ENCODE measurements at regions not wholly inside any gene's neighbourhood (a gene's known extent, or its start where the extent isn't known, plus 50 kb on each side); places are given as distances from the start of the nearest gene placed in this dataset.

DNA sequence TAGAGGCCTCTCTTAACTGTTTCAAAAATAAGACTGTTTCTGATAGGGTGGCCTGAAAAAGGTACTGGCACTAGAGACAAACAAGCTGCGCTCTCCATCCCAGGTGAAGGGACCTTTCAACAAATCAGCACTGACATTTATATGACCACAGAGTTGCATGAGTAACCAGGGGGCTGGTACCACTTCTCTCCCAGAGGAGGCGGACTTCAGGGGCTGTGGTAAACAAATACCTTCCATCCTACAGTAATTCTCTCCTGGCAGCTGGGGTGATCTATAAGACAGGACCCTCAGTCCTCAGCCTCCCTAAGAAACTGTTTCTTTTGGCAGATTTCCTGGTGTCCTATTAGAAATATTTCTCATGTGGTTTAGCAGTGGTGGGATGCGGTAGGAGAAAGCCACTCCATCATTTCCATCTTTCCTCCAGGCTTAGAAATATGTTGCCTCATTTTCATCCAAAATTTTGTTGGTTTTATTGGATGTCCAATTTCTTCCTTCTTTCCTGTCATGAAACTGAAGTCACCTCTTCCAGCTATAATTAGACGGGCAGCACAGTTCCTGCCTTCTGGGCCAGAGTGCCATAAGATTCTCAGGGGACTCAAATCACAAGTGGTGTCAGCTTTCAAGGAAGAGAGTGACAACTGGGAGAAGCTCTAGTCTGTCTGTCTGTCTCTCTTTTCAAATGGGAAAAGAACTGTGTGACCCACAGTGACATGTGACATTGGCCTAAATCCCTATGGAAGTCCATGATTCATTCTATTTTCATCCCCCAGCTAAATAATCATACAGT is 96.4 kb downstream of the CYRIA start:
- Histone ChIP-seq H3K9me3 (ENCODE audit: control insufficient read depth in 2 of 2, insufficient read depth in 1 of 2, low read depth in 1 of 2, low read length in 1 of 2) (no peaks in the 10 kb centered on the region), H3K4me3 (ENCODE audit: low read depth in 1 of 2, low read length in 2 of 2) (no peak overlapping the region), H3K4me1 (ENCODE audit: control insufficient read depth in 2 of 2, insufficient read depth in 2 of 2, low read length in 1 of 2) (no peaks in the 10 kb centered on the region), H3K36me3 (ENCODE audit: control insufficient read depth in 2 of 2, insufficient read depth in 2 of 2, low read length in 1 of 2) (peaks cover 0 to 2% of the 10 kb centered on the region in 2 donors), H3K27ac (ENCODE audit: low read depth in 2 of 2, low read length in 1 of 2) (no peak overlapping the region), H3K27me3 (ENCODE audit: control insufficient read depth in 1 of 2, insufficient read depth in 2 of 2, low read length in 2 of 2) (no peaks in the 10 kb centered on the region)
- WGBS, 2 donors: 90 to 91% methylated on average over 4 of the region's 4 CpGs

GRCh38 chr2:16566701-16567100 is 98.9 kb downstream of the CYRIA start:
- Histone ChIP-seq H3K27ac (ENCODE audit: low read depth in 2 of 2, low read length in 1 of 2) (no peak overlapping the region), H3K27me3 (ENCODE audit: control insufficient read depth in 1 of 2, insufficient read depth in 2 of 2, low read length in 2 of 2) (no peaks in the 10 kb centered on the region), H3K4me3 (ENCODE audit: low read depth in 1 of 2, low read length in 2 of 2) (no peak overlapping the region), H3K9me3 (ENCODE audit: control insufficient read depth in 2 of 2, insufficient read depth in 1 of 2, low read depth in 1 of 2, low read length in 1 of 2) (no peaks in the 10 kb centered on the region), H3K36me3 (ENCODE audit: control insufficient read depth in 2 of 2, insufficient read depth in 2 of 2, low read length in 1 of 2) (peaks cover 0 to 2% of the 10 kb centered on the region in 2 donors), H3K4me1 (ENCODE audit: control insufficient read depth in 2 of 2, insufficient read depth in 2 of 2, low read length in 1 of 2) (no peaks in the 10 kb centered on the region)
- WGBS, 2 donors: 62 to 78% methylated on average over 4 of the region's 4 CpGs

- H3K9me3 ChIP-seq (ENCODE audit: control insufficient read depth in 2 of 2, insufficient read depth in 1 of 2, low read depth in 1 of 2, low read length in 1 of 2): no peaks in the 10 kb centered on the region
- H3K27me3 ChIP-seq (ENCODE audit: control insufficient read depth in 1 of 2, insufficient read depth in 2 of 2, low read length in 2 of 2): no peaks in the 10 kb centered on the region
- no peaks in the 10 kb centered on the region for H3K4me1 ChIP-seq (ENCODE audit: control insufficient read depth in 2 of 2, insufficient read depth in 2 of 2, low read length in 1 of 2)
- H3K36me3 ChIP-seq (ENCODE audit: control insufficient read depth in 2 of 2, insufficient read depth in 2 of 2, low read length in 1 of 2): peaks cover 0 to 2% of the 10 kb centered on the region in 2 donors
- WGBS, 2 donors: 90% methylated on average over 8 of the region's 8 CpGs
- H3K4me3 ChIP-seq (ENCODE audit: low read depth in 1 of 2, low read length in 2 of 2): no peak overlapping the region
- H3K27ac ChIP-seq (ENCODE audit: low read depth in 2 of 2, low read length in 1 of 2): no peak overlapping the region
Observed at GRCh38 chr2:16565481-16565880, 100.2 kb downstream of the CYRIA start.

DNA sequence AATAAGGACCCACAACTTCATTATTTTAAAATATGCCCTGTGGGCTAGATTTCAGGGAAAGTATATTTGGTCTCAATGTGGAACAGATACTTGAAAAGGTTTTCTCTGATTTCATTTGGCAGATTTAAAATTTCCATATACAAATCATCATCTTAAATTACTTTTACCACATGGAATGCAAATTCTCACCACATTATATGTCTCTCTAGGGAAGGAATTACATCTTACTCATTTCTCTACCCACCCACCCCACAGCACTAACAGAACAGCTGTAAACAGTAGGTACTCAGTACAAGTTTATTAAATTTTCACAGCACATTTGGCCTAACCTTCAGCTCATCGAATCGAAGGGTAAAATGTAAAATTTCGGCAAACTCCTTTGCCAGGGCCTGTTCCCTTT is 104.0 kb downstream of the CYRIA start:
- no peak overlapping the region for H3K27ac ChIP-seq (ENCODE audit: low read depth in 2 of 2, low read length in 1 of 2)
- H3K4me3 ChIP-seq (ENCODE audit: low read depth in 1 of 2, low read length in 2 of 2): no peak overlapping the region
- 91 to 94% methylated on average over 3 of the region's 3 CpGs for WGBS, 2 donors
- H3K9me3 ChIP-seq (ENCODE audit: control insufficient read depth in 2 of 2, insufficient read depth in 1 of 2, low read depth in 1 of 2, low read length in 1 of 2): no peaks in the 10 kb centered on the region
- H3K4me1 ChIP-seq (ENCODE audit: control insufficient read depth in 2 of 2, insufficient read depth in 2 of 2, low read length in 1 of 2): no peaks in the 10 kb centered on the region
- no peaks in the 10 kb centered on the region for H3K27me3 ChIP-seq (ENCODE audit: control insufficient read depth in 1 of 2, insufficient read depth in 2 of 2, low read length in 2 of 2)
- H3K36me3 ChIP-seq (ENCODE audit: control insufficient read depth in 2 of 2, insufficient read depth in 2 of 2, low read length in 1 of 2): peaks cover 0 to 4% of the 10 kb centered on the region in 2 donors

GRCh38 chr2:16561251-16561650 is 104.4 kb downstream of the CYRIA start:
- 81 to 86% methylated on average over 6 of the region's 6 CpGs for WGBS, 2 donors
- Histone ChIP-seq H3K4me1 (ENCODE audit: control insufficient read depth in 2 of 2, insufficient read depth in 2 of 2, low read length in 1 of 2) (no peaks in the 10 kb centered on the region), H3K27ac (ENCODE audit: low read depth in 2 of 2, low read length in 1 of 2) (no peak overlapping the region), H3K4me3 (ENCODE audit: low read depth in 1 of 2, low read length in 2 of 2) (no peak overlapping the region), H3K27me3 (ENCODE audit: control insufficient read depth in 1 of 2, insufficient read depth in 2 of 2, low read length in 2 of 2) (no peaks in the 10 kb centered on the region), H3K9me3 (ENCODE audit: control insufficient read depth in 2 of 2, insufficient read depth in 1 of 2, low read depth in 1 of 2, low read length in 1 of 2) (no peaks in the 10 kb centered on the region), H3K36me3 (ENCODE audit: control insufficient read depth in 2 of 2, insufficient read depth in 2 of 2, low read length in 1 of 2) (peaks cover 0 to 4% of the 10 kb centered on the region in 2 donors)

GRCh38 chr2:16559278-16560067 is 106.2 kb downstream of the CYRIA start:
- Histone ChIP-seq H3K27me3 (ENCODE audit: control insufficient read depth in 1 of 2, insufficient read depth in 2 of 2, low read length in 2 of 2) (no peaks in the 10 kb centered on the region), H3K4me1 (ENCODE audit: control insufficient read depth in 2 of 2, insufficient read depth in 2 of 2, low read length in 1 of 2) (no peaks in the 10 kb centered on the region), H3K27ac (ENCODE audit: low read depth in 2 of 2, low read length in 1 of 2) (no peak overlapping the region), H3K9me3 (ENCODE audit: control insufficient read depth in 2 of 2, insufficient read depth in 1 of 2, low read depth in 1 of 2, low read length in 1 of 2) (no peaks in the 10 kb centered on the region), H3K4me3 (ENCODE audit: low read depth in 1 of 2, low read length in 2 of 2) (no peak overlapping the region), H3K36me3 (ENCODE audit: control insufficient read depth in 2 of 2, insufficient read depth in 2 of 2, low read length in 1 of 2) (peaks cover 0 to 3% of the 10 kb centered on the region in 2 donors)
- whole genome bisulfite sequencing, 2 donors: 77 to 84% methylated on average over 7 of the region's 7 CpGs

DNA sequence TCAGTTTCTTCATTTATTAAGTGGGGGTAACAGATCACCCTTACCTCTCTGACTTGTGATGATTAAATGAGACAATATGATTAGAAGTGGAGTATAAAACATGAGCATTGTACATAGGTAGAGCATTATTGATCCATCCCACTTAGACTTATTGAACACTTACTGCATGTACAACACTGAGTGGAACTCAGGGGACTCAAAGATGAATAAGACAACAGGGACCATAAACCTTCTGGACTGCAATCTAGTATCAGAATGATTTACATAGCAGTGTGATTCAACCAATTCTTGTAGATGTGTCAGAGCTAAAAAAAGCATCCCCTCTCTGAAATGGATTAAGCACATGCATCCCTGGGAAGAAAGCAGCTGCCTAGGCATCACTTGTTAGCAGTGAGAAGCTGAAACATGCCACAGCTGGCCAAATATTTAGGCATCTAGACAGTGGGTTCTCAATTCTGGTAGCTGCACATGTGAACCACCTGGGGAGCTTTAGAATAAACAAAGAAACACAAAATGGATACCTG is 111.5 kb downstream of the CYRIA start:
- Histone ChIP-seq H3K36me3 (ENCODE audit: control insufficient read depth in 2 of 2, insufficient read depth in 2 of 2, low read length in 1 of 2) (no peaks in the 10 kb centered on the region), H3K9me3 (ENCODE audit: control insufficient read depth in 2 of 2, insufficient read depth in 1 of 2, low read depth in 1 of 2, low read length in 1 of 2) (no peaks in the 10 kb centered on the region), H3K4me3 (ENCODE audit: low read depth in 1 of 2, low read length in 2 of 2) (no peak overlapping the region), H3K27ac (ENCODE audit: low read depth in 2 of 2, low read length in 1 of 2) (no peak overlapping the region), H3K4me1 (ENCODE audit: control insufficient read depth in 2 of 2, insufficient read depth in 2 of 2, low read length in 1 of 2) (no peaks in the 10 kb centered on the region), H3K27me3 (ENCODE audit: control insufficient read depth in 1 of 2, insufficient read depth in 2 of 2, low read length in 2 of 2) (no peaks in the 10 kb centered on the region)

GRCh38 chr2:16553226-16553625 is 112.4 kb downstream of the CYRIA start:
- Histone ChIP-seq H3K9me3 (ENCODE audit: control insufficient read depth in 2 of 2, insufficient read depth in 1 of 2, low read depth in 1 of 2, low read length in 1 of 2) (no peaks in the 10 kb centered on the region), H3K4me3 (ENCODE audit: low read depth in 1 of 2, low read length in 2 of 2) (no peak overlapping the region), H3K27me3 (ENCODE audit: control insufficient read depth in 1 of 2, insufficient read depth in 2 of 2, low read length in 2 of 2) (no peaks in the 10 kb centered on the region), H3K36me3 (ENCODE audit: control insufficient read depth in 2 of 2, insufficient read depth in 2 of 2, low read length in 1 of 2) (no peaks in the 10 kb centered on the region), H3K4me1 (ENCODE audit: control insufficient read depth in 2 of 2, insufficient read depth in 2 of 2, low read length in 1 of 2) (no peaks in the 10 kb centered on the region), H3K27ac (ENCODE audit: low read depth in 2 of 2, low read length in 1 of 2) (no peak overlapping the region)
- WGBS, 2 donors: 54 to 61% methylated on average over 4 of the region's 4 CpGs

GRCh38 chr2:16552202-16552601 is 113.4 kb downstream of the CYRIA start:
- no peaks in the 10 kb centered on the region for H3K36me3 ChIP-seq (ENCODE audit: control insufficient read depth in 2 of 2, insufficient read depth in 2 of 2, low read length in 1 of 2)
- H3K9me3 ChIP-seq (ENCODE audit: control insufficient read depth in 2 of 2, insufficient read depth in 1 of 2, low read depth in 1 of 2, low read length in 1 of 2): no peaks in the 10 kb centered on the region
- H3K27ac ChIP-seq (ENCODE audit: low read depth in 2 of 2, low read length in 1 of 2): no peak overlapping the region
- H3K4me3 ChIP-seq (ENCODE audit: low read depth in 1 of 2, low read length in 2 of 2): no peak overlapping the region
- 70 to 73% methylated on average over 4 of the region's 4 CpGs for WGBS, 2 donors
- H3K27me3 ChIP-seq (ENCODE audit: control insufficient read depth in 1 of 2, insufficient read depth in 2 of 2, low read length in 2 of 2): no peaks in the 10 kb centered on the region
- H3K4me1 ChIP-seq (ENCODE audit: control insufficient read depth in 2 of 2, insufficient read depth in 2 of 2, low read length in 1 of 2): no peaks in the 10 kb centered on the region

Measured in esophagus (tissue), 2 donors.